Keratinocyte (primary cell): ENCODE measurements at regions not wholly inside any gene's neighbourhood (a gene's known extent, or its start where the extent isn't known, plus 50 kb on each side); places are given as distances from the start of the nearest gene placed in this dataset.

ENCODE experiments used
- EZH2 ChIP-seq: IDR thresholded peaks from one replicate; pipeline ENCODE4 v1.6.1; 2012; ENCODE audit warnings: inconsistent platforms, mild to moderate bottlenecking, low read length, moderate library complexity
- TF ChIP-seq, protein P1 (sequence below), 3 experiments: IDR thresholded peaks in 1 of 3; conservative IDR thresholded peaks in 1 of 3; optimal IDR thresholded peaks in 1 of 3; 2 replicates in 2 of 3; 3 replicates in 1 of 3; pipeline versions ENCODE3 to v1.5.1; 2011; ENCODE audit warnings: low read length in 3 of 3, mild to moderate bottlenecking in 3 of 3, moderate library complexity in 2 of 3, control low read depth in 1 of 3, inconsistent platforms in 1 of 3; ENCODE audit not compliant: insufficient read depth in 2 of 3; ENCODE audit errors: extremely low read depth in 1 of 3

DNA sequence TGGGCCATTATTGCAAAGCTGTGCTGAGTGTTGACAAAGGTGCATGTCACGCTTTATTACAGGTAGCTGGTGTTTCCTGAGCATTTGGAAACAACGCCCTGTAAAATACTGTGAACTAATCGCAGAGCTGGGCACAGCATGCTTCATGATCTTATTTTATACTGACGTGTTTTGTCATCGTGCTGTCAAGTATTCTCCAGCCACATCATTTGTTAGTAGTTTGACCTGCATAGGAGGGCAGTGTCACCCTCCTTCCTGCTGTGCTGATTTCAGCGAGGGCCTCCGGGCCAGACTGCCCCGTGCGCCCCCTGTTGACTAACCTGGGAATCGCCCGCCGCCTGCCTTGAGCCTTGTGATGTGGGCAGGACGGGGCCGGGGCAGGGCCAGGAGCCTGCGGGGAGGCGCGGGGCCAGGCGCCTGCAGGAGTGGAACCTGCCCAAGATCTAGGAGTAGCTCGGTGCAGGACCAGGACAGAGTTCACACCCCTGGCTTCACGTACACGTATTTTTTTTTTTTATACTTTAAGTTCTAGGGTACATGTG is 820.7 kb downstream of the KCNJ18 start:
- TF ChIP-seq, protein P1, sequence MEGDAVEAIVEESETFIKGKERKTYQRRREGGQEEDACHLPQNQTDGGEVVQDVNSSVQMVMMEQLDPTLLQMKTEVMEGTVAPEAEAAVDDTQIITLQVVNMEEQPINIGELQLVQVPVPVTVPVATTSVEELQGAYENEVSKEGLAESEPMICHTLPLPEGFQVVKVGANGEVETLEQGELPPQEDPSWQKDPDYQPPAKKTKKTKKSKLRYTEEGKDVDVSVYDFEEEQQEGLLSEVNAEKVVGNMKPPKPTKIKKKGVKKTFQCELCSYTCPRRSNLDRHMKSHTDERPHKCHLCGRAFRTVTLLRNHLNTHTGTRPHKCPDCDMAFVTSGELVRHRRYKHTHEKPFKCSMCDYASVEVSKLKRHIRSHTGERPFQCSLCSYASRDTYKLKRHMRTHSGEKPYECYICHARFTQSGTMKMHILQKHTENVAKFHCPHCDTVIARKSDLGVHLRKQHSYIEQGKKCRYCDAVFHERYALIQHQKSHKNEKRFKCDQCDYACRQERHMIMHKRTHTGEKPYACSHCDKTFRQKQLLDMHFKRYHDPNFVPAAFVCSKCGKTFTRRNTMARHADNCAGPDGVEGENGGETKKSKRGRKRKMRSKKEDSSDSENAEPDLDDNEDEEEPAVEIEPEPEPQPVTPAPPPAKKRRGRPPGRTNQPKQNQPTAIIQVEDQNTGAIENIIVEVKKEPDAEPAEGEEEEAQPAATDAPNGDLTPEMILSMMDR (optimal IDR thresholded peaks at IDR 0.05 in 1 of 3, IDR thresholded peaks at IDR 0.05 in 1 of 3, conservative IDR thresholded peaks at IDR 0.05 in 1 of 3; ENCODE audit: extremely low read depth in 1 of 3, insufficient read depth in 2 of 3, low read length in 3 of 3), result no peak
- TF ChIP-seq EZH2, result no peak
